ACHN (cell line): ENCODE measurements at regions not wholly inside any gene's neighbourhood (a gene's known extent, or its start where the extent isn't known, plus 50 kb on each side); places are given as distances from the start of the nearest gene placed in this dataset.
A peak's percentile ranks its signal among the peaks of the same experiment; 100 is the strongest.

ENCODE experiments used
- DNase-seq: peaks from one replicate; pipeline ENCODE4 v3.0.0-alpha.2; 2015
- in situ Hi-C: cut with HindIII; loops from 2 replicates; pipeline ENCODE4 v1.10.0; 2017; ENCODE audit warnings: low sequenced_read_pairs, low pct_ligation_motif_present, low pct_unique_long_range_greater_than_20kb

- in situ Hi-C loops = no loop called here
- DNase-seq = peak; percentile 84
Observed at GRCh38 chr12:89016970-89017778, 335.1 kb downstream of the DUSP6 start.

GRCh38 chr12:89015419-89015818 is 336.9 kb downstream of the DUSP6 start:
- in situ Hi-C loops = no loop called here
- DNase-seq = no peak

GRCh38 chr12:88998421-88998820 is 353.9 kb downstream of the DUSP6 start:
- in situ Hi-C loops = loop anchor here (25.0 kb wide), 1 partner anchor 361 kb away; no protein-coding TSS in a partner anchor
- no peak for DNase-seq

GRCh38 chr12:88996200-88996788 is 356.0 kb downstream of the DUSP6 start:
- in situ Hi-C loops = loop anchor here (25.0 kb wide), 1 partner anchor 359 kb away; no protein-coding TSS in a partner anchor

GRCh38 chr12:88994971-88995370 is 357.3 kb downstream of the DUSP6 start:
- DNase-seq = no peak
- in situ Hi-C loops = loop anchor here (25.0 kb wide), 1 partner anchor 358 kb away; no protein-coding TSS in a partner anchor

More at GRCh38 chr12:88996200-88996788, 356.0 kb downstream of the DUSP6 start:
- DNase-seq = no peak

- no peak for DNase-seq
- in situ Hi-C loops = loop anchor here (25.0 kb wide), 1 partner anchor 357 kb away; no protein-coding TSS in a partner anchor
Observed at GRCh38 chr12:88994537-88994936, 357.8 kb downstream of the DUSP6 start.

- in situ Hi-C loops = loop anchor here (25.0 kb wide), 1 partner anchor 356 kb away; no protein-coding TSS in a partner anchor
- DNase-seq = peak; percentile 77
Observed at GRCh38 chr12:88993651-88994050, 358.6 kb downstream of the DUSP6 start.

GRCh38 chr12:88986056-88986455 is 366.2 kb downstream of the DUSP6 start:
- no peak for DNase-seq
- in situ Hi-C loops = loop anchor here (25.0 kb wide), 1 partner anchor 349 kb away; no protein-coding TSS in a partner anchor

GRCh38 chr12:88985631-88986030 is 366.7 kb downstream of the DUSP6 start:
- in situ Hi-C loops = loop anchor here (25.0 kb wide), 1 partner anchor 348 kb away; no protein-coding TSS in a partner anchor
- DNase-seq = no peak

- no peak for DNase-seq
- in situ Hi-C loops = loop anchor here (25.0 kb wide), 1 partner anchor 348 kb away; no protein-coding TSS in a partner anchor
Observed at GRCh38 chr12:88985011-88985410, 367.3 kb downstream of the DUSP6 start.

GRCh38 chr12:88982694-88983093 is 369.6 kb downstream of the DUSP6 start:
- in situ Hi-C loops = loop anchor here (25.0 kb wide), 1 partner anchor 345 kb away; no protein-coding TSS in a partner anchor
- DNase-seq = no peak

GRCh38 chr12:88977115-88977514 is 375.2 kb downstream of the DUSP6 start:
- no peak for DNase-seq
- in situ Hi-C loops = loop anchor here (25.0 kb wide), 1 partner anchor 340 kb away; no protein-coding TSS in a partner anchor

- in situ Hi-C loops = no loop called here
Observed at GRCh38 chr12:88973998-88974397, 378.3 kb downstream of the DUSP6 start.

GRCh38 chr12:88970740-88971139 is 381.6 kb downstream of the DUSP6 start:
- DNase-seq = no peak
- in situ Hi-C loops = no loop called here

More at GRCh38 chr12:88973998-88974397, 378.3 kb downstream of the DUSP6 start:
- no peak for DNase-seq

- in situ Hi-C loops = no loop called here
- DNase-seq = no peak
Observed at GRCh38 chr12:88969127-88969526, 383.2 kb downstream of the DUSP6 start.

- DNase-seq = no peak
Observed at GRCh38 chr12:88960213-88960878, 380.1 kb upstream of the KITLG start.

GRCh38 chr12:88958946-88959345 is 378.7 kb upstream of the KITLG start:
- in situ Hi-C loops = no loop called here
- DNase-seq = no peak

More at GRCh38 chr12:88960213-88960878, 380.1 kb upstream of the KITLG start:
- in situ Hi-C loops = no loop called here

GRCh38 chr12:88958153-88958552 is 377.9 kb upstream of the KITLG start:
- in situ Hi-C loops = no loop called here
- DNase-seq = no peak

GRCh38 chr12:88957358-88957757 is 377.1 kb upstream of the KITLG start:
- in situ Hi-C loops = no loop called here
- DNase-seq = peak; percentile 22
